CD14-positive monocyte (primary cell): ENCODE measurements at regions not wholly inside any gene's neighbourhood (a gene's known extent, or its start where the extent isn't known, plus 50 kb on each side); places are given as distances from the start of the nearest gene placed in this dataset.

Experiments
- DNase-seq, 3 donors: peaks; one replicate each; pipeline ENCODE4 v3.0.0-alpha.2; 2011 to 2022
- H2AFZ ChIP-seq: 2 replicates; pipeline ENCODE4 v1.6.0; 2012; ENCODE audit warnings: mild to moderate bottlenecking, low read depth, low read length, inconsistent platforms; ENCODE audit not compliant: insufficient read depth, poor library complexity, severe bottlenecking
- H3K27ac ChIP-seq, 2 donors: 1 replicate in 1 of 2; 2 replicates in 1 of 2; pipeline ENCODE4 v1.5.1; 2012 to 2013; ENCODE audit warnings: low read length in 2 of 2, control low read depth in 1 of 2, inconsistent platforms in 1 of 2, low read depth in 1 of 2, mild to moderate bottlenecking in 1 of 2
- H3K27me3 ChIP-seq, 2 donors: one replicate each; pipeline versions ENCODE4 v1.6.0 to v1.6.1; 2011 to 2013; ENCODE audit warnings: low read length in 2 of 2; ENCODE audit not compliant: control insufficient read depth in 2 of 2, insufficient read depth in 2 of 2
- H3K36me3 ChIP-seq, 2 donors: replicated peaks in 1 of 2; 1 replicate in 1 of 2; 2 replicates in 1 of 2; pipeline versions ENCODE4 v1.5.1 to v1.6.1; 2012 to 2013; ENCODE audit warnings: low read length in 2 of 2, control low read depth in 1 of 2, inconsistent platforms in 1 of 2, mild to moderate bottlenecking in 1 of 2; ENCODE audit not compliant: insufficient read depth in 2 of 2, control insufficient read depth in 1 of 2
- H3K4me1 ChIP-seq, 2 donors: 1 replicate in 1 of 2; 2 replicates in 1 of 2; pipeline versions ENCODE4 v1.5.1 to v1.6.1; 2012 to 2013; ENCODE audit warnings: low read length in 2 of 2, control low read depth in 1 of 2, inconsistent platforms in 1 of 2, mild to moderate bottlenecking in 1 of 2, moderate library complexity in 1 of 2; ENCODE audit not compliant: insufficient read depth in 2 of 2, control insufficient read depth in 1 of 2
- H3K4me2 ChIP-seq: replicated peaks from 2 replicates; pipeline ENCODE3; 2012; ENCODE audit warnings: low read length, moderate library complexity, mild to moderate bottlenecking; ENCODE audit not compliant: poor library complexity, severe bottlenecking; ENCODE audit errors: extremely low read depth
- H3K4me3 ChIP-seq, 3 experiments: fragments of 200-600 bp in 1 of 3; sonication (generic) in 1 of 3; replicated peaks in 1 of 3; 1 replicate in 2 of 3; 2 replicates in 1 of 3; pipeline ENCODE4 v1.5.1; 2011 to 2013; ENCODE audit warnings: low read length in 3 of 3, mild to moderate bottlenecking in 3 of 3, control low read depth in 2 of 3, low read depth in 2 of 3, inconsistent platforms in 1 of 3, moderate library complexity in 1 of 3
- H3K79me2 ChIP-seq: 2 replicates; pipeline ENCODE4 v1.6.0; 2012; ENCODE audit warnings: mild to moderate bottlenecking, control low read depth, inconsistent platforms, low read length, moderate library complexity; ENCODE audit not compliant: insufficient read depth
- H3K9ac ChIP-seq: 2 replicates; pipeline ENCODE4 v1.6.0; 2017; ENCODE audit warnings: low read length, mild to moderate bottlenecking; ENCODE audit not compliant: insufficient read depth, poor library complexity, severe bottlenecking
- H3K9me3 ChIP-seq, 2 donors: replicated peaks in 1 of 2; 1 replicate in 1 of 2; 2 replicates in 1 of 2; pipeline versions ENCODE4 v1.5.1 to v1.6.1; 2012 to 2013; ENCODE audit warnings: low read length in 2 of 2, control low read depth in 1 of 2; ENCODE audit not compliant: control insufficient read depth in 1 of 2, insufficient read depth in 1 of 2
- H4K20me1 ChIP-seq: 2 replicates; pipeline ENCODE4 v1.6.0; 2012; ENCODE audit warnings: mild to moderate bottlenecking, low read length, control low read depth, moderate library complexity; ENCODE audit not compliant: insufficient read depth
- H3K27ac Mint-ChIP-seq, 7 donors: one replicate each; pipeline ENCODE4 v1.8.0; 2020; ENCODE audit warnings: mild to moderate bottlenecking in 7 of 7, mixed read lengths in 7 of 7, moderate library complexity in 6 of 7, inconsistent platforms in 2 of 7
- H3K27me3 Mint-ChIP-seq, 3 donors: one replicate each; pipeline ENCODE4 v1.8.0; 2021 to 2022; ENCODE audit warnings: low read depth in 3 of 3, mild to moderate bottlenecking in 3 of 3, mixed read lengths in 3 of 3, moderate library complexity in 3 of 3, inconsistent platforms in 1 of 3
- H3K36me3 Mint-ChIP-seq, 2 donors: one replicate each; pipeline ENCODE4 v1.8.0; 2020; ENCODE audit warnings: mixed read lengths in 2 of 2, inconsistent platforms in 1 of 2, mild to moderate bottlenecking in 1 of 2
- H3K4me1 Mint-ChIP-seq: one replicate; pipeline ENCODE4 v1.8.0; 2020; ENCODE audit warnings: mild to moderate bottlenecking, mixed read lengths
- H3K4me3 Mint-ChIP-seq, 2 donors: one replicate each; pipeline ENCODE4 v1.8.0; 2020; ENCODE audit warnings: mild to moderate bottlenecking in 2 of 2, mixed read lengths in 2 of 2, moderate library complexity in 1 of 2
- H3K9me3 Mint-ChIP-seq, 7 donors: one replicate each; pipeline ENCODE4 v1.8.0; 2020 to 2022; ENCODE audit warnings: mixed read lengths in 7 of 7, mild to moderate bottlenecking in 6 of 7, moderate library complexity in 6 of 7, inconsistent platforms in 2 of 7
- CTCF ChIP-seq: fragments of 200-600 bp; IDR thresholded peaks from one replicate; pipeline ENCODE4 v1.8.0; 2022; ENCODE audit warnings: antibody characterized with exemption, mild to moderate bottlenecking
- WGBS: methylation state at CpG from one replicate; pipeline ENCODE4 v1.1.5; 2013; ENCODE audit warnings: missing lambda C conversion rate; ENCODE audit not compliant: insufficient coverage; 5-methylcytosine and 5-hydroxymethylcytosine counted together
- intact Hi-C, 2 donors: fragments of 100-400 bp; cut with micrococcal nuclease; formaldehyde crosslinking; loops; one replicate each; pipeline versions ENCODE4 v1.15.0 to v1.15.1; 2023

- H3K9me3 ChIP-seq = peaks cover 19 to 27% of the 10 kb centered on the region in 2 donors
- H2AFZ ChIP-seq = no peak overlapping the region
- Mint-ChIP-seq H3K4me3 (no peak overlapping the region), H3K4me1 (no peaks in the 10 kb centered on the region), H3K36me3 (no peaks in the 10 kb centered on the region), H3K27me3 (peaks cover 0 to 2% (median 0%) of the 10 kb centered on the region in 3 donors), H3K27ac (no peak overlapping the region), H3K9me3 (peaks cover 16 to 27% (median 20%) of the 10 kb centered on the region in 7 donors)
- no peak for DNase-seq
- no peak overlapping the region for H3K27ac ChIP-seq
- no peaks in the 10 kb centered on the region for H4K20me1 ChIP-seq
- no peaks in the 10 kb centered on the region for H3K27me3 ChIP-seq
- WGBS = 86% methylated on average over 6 of the region's 7 CpGs
- H3K4me2 ChIP-seq = no peak overlapping the region
- H3K79me2 ChIP-seq = no peaks in the 10 kb centered on the region
- H3K36me3 ChIP-seq = no peaks in the 10 kb centered on the region
- H3K9ac ChIP-seq = no peak overlapping the region
- H3K4me1 ChIP-seq = no peaks in the 10 kb centered on the region
- TF ChIP-seq CTCF = no peak
- no peak overlapping the region for H3K4me3 ChIP-seq
- intact Hi-C loops = no loop called here
Measured at GRCh38 chr15:81914734-81915256, 131.0 kb downstream of the MEX3B start.

- Histone ChIP-seq H3K9me3 (peaks cover 15 to 22% of the 10 kb centered on the region in 2 donors), H3K27ac (no peak overlapping the region), H2AFZ (no peak overlapping the region), H3K4me3 (no peak overlapping the region), H3K9ac (no peak overlapping the region), H3K27me3 (no peaks in the 10 kb centered on the region), H3K4me1 (no peaks in the 10 kb centered on the region), H3K79me2 (no peaks in the 10 kb centered on the region), H3K36me3 (no peaks in the 10 kb centered on the region), H4K20me1 (no peaks in the 10 kb centered on the region), H3K4me2 (no peak overlapping the region)
- intact Hi-C loops = no loop called here
- TF ChIP-seq CTCF = no peak
- Mint-ChIP-seq H3K4me3 (no peak overlapping the region), H3K36me3 (no peaks in the 10 kb centered on the region), H3K27ac (no peak overlapping the region), H3K4me1 (no peaks in the 10 kb centered on the region), H3K9me3 (peaks cover 13 to 23% (median 16%) of the 10 kb centered on the region in 7 donors), H3K27me3 (peaks cover 0 to 2% (median 0%) of the 10 kb centered on the region in 3 donors)
- WGBS = 91% methylated on average over 3 of the region's 3 CpGs
- no peak for DNase-seq
Measured at GRCh38 chr15:81914333-81914732, 131.5 kb downstream of the MEX3B start.
